SK-N-SH (cell line): ENCODE measurements at regions not wholly inside any gene's neighbourhood (a gene's known extent, or its start where the extent isn't known, plus 50 kb on each side); places are given as distances from the start of the nearest gene placed in this dataset.

Experiments
- CTCF ChIA-PET: fragments of 300-600, 350-600 bp; formaldehyde crosslinking; extraction: SDS; loops from one replicate; lab custom pipeline; 2021; lab: Yijun Ruan, JAX
- POLR2A ChIA-PET: fragments of 350-600 bp; sonication (Branson Sonifier 250); formaldehyde crosslinking; extraction: SDS; loops from one replicate; lab custom pipeline; 2020; ENCODE audit warnings: antibody characterized with exemption, inconsistent platforms; lab: Yijun Ruan, JAX
- DNase-seq: peaks from one replicate; pipeline ENCODE4 v3.0.0; 2012
- H2AFZ ChIP-seq: fragments of 200-600 bp; sonication (generic); 2 replicates; pipeline ENCODE4 v1.8.1; 2016; ENCODE audit warnings: antibody characterized with exemption, mild to moderate bottlenecking, low read depth
- H3F3A ChIP-seq: fragments of 200-600 bp; sonication (generic); replicated peaks from 2 replicates; pipeline ENCODE3; 2016; ENCODE audit warnings: antibody characterized with exemption, mild to moderate bottlenecking; ENCODE audit not compliant: insufficient read depth
- H3K27ac ChIP-seq, 2 experiments: fragments of 200-500 bp in 1 of 2; fragments of 200-600 bp in 1 of 2; sonication (Bioruptor generic) in 1 of 2; sonication (generic), shearing (Covaris generic) in 1 of 2; 2 replicates each; pipeline versions ENCODE4 v1.5.1 to v1.6.1; 2014 to 2016; ENCODE audit warnings: low read depth in 2 of 2, inconsistent platforms in 1 of 2, low read length in 1 of 2, mild to moderate bottlenecking in 1 of 2, mixed read lengths in 1 of 2
- H3K27me3 ChIP-seq: fragments of 200-600 bp; sonication (generic), shearing (Covaris generic); 2 replicates; pipeline ENCODE4 v1.6.1; 2016; ENCODE audit warnings: mixed run types; ENCODE audit not compliant: insufficient read depth
- H3K36me3 ChIP-seq, 2 experiments: fragments of 200-500 bp in 1 of 2; fragments of 200-600 bp in 1 of 2; sonication (Bioruptor generic) in 1 of 2; sonication (generic) in 1 of 2; replicated peaks in 1 of 2; 2 replicates each; pipeline versions ENCODE3 to v1.5.1; 2014 to 2016; ENCODE audit warnings: low read length in 1 of 2, mild to moderate bottlenecking in 1 of 2; ENCODE audit not compliant: insufficient read depth in 2 of 2, control insufficient read depth in 1 of 2
- H3K4me1 ChIP-seq, 2 experiments: fragments of 200-500 bp in 1 of 2; fragments of 200-600 bp in 1 of 2; sonication (Bioruptor generic) in 1 of 2; sonication (generic), shearing (Covaris generic) in 1 of 2; 2 replicates each; pipeline versions ENCODE4 v1.5.1 to v1.6.1; 2014 to 2016; ENCODE audit warnings: low read depth in 1 of 2, low read length in 1 of 2, mixed run types in 1 of 2; ENCODE audit not compliant: insufficient read depth in 2 of 2, control insufficient read depth in 1 of 2
- H3K4me2 ChIP-seq: fragments of 200-600 bp; sonication (generic), shearing (Covaris generic); 2 replicates; pipeline ENCODE4 v1.6.1; 2017; ENCODE audit warnings: mixed run types
- H3K4me3 ChIP-seq, 2 experiments: fragments of 200-500 bp in 1 of 2; fragments of 200-600 bp in 1 of 2; sonication (Bioruptor generic) in 1 of 2; sonication (generic), shearing (Covaris generic) in 1 of 2; 2 replicates each; pipeline versions ENCODE4 v1.5.1 to v1.8.1; 2014 to 2016; ENCODE audit warnings: low read depth in 2 of 2, inconsistent platforms in 1 of 2, low read length in 1 of 2, mild to moderate bottlenecking in 1 of 2, mixed read lengths in 1 of 2, moderate library complexity in 1 of 2
- H3K79me2 ChIP-seq: fragments of 200-600 bp; sonication (generic); 2 replicates; pipeline ENCODE4 v1.8.1; 2017; ENCODE audit warnings: mild to moderate bottlenecking; ENCODE audit not compliant: insufficient read depth
- H3K9ac ChIP-seq: fragments of 200-600 bp; sonication (generic); 2 replicates; pipeline ENCODE4 v1.6.1; 2017; ENCODE audit warnings: mixed run types
- H3K9me2 ChIP-seq: fragments of 200-600 bp; sonication (generic); 2 replicates; pipeline ENCODE4 v1.6.1; 2017; ENCODE audit warnings: mixed run types
- H3K9me3 ChIP-seq: fragments of 200-600 bp; sonication (generic); 2 replicates; pipeline ENCODE4 v1.6.1; 2017; ENCODE audit warnings: mixed run types, mild to moderate bottlenecking, moderate library complexity
- H4K20me1 ChIP-seq: fragments of 200-600 bp; sonication (generic); 2 replicates; pipeline ENCODE4 v1.6.1; 2017; ENCODE audit warnings: mild to moderate bottlenecking, mixed run types; ENCODE audit not compliant: insufficient read depth
- EZH2phosphoT487 ChIP-seq: fragments of 200-600 bp; sonication (generic); IDR thresholded peaks from 2 replicates; pipeline ENCODE4 v1.6.1; 2017; ENCODE audit warnings: low read depth, mixed run types, mild to moderate bottlenecking, antibody characterized with exemption, moderate library complexity, borderline replicate concordance
- FOXM1 ChIP-seq: IDR thresholded peaks from 2 replicates; pipeline ENCODE4 v1.4.0; 2012; ENCODE audit warnings: low read depth, mild to moderate bottlenecking
- GATA2 ChIP-seq: sonication (generic); formaldehyde crosslinking; IDR thresholded peaks from 2 replicates; pipeline ENCODE4 v1.5.0; 2020; ENCODE audit warnings: mild to moderate bottlenecking, missing genetic modification reagents
- NFIC ChIP-seq: IDR thresholded peaks from 2 replicates; pipeline ENCODE4 v1.4.0; 2012; ENCODE audit warnings: borderline replicate concordance
- POLR2AphosphoS5 ChIP-seq: IDR thresholded peaks from 2 replicates; pipeline ENCODE4 v1.6.1; 2012; ENCODE audit warnings: low read depth, low read length
- RAD21 ChIP-seq: IDR thresholded peaks from 2 replicates; pipeline ENCODE4 v1.6.1; 2012; ENCODE audit warnings: mild to moderate bottlenecking, low read length
- RFX5 ChIP-seq: IDR thresholded peaks from 2 replicates; pipeline ENCODE4 v1.6.1; 2012; ENCODE audit warnings: mild to moderate bottlenecking, improper control_type of control experiment, low read length
- SIN3A ChIP-seq: IDR thresholded peaks from 2 replicates; pipeline ENCODE4 v1.6.1; 2012; ENCODE audit warnings: low read depth, mild to moderate bottlenecking, low read length, moderate library complexity, borderline replicate concordance
- TAF1 ChIP-seq: IDR thresholded peaks from 2 replicates; pipeline ENCODE4 v1.6.1; 2012; ENCODE audit warnings: low read depth, mild to moderate bottlenecking, low read length, moderate library complexity, borderline replicate concordance
- TCF12 ChIP-seq: IDR thresholded peaks from 2 replicates; pipeline ENCODE4 v1.4.0; 2012
- TEAD4 ChIP-seq: IDR thresholded peaks from 2 replicates; pipeline ENCODE4 v1.4.0; 2012; ENCODE audit warnings: mild to moderate bottlenecking, borderline replicate concordance; ENCODE audit not compliant: insufficient read depth
- YY1 ChIP-seq: IDR thresholded peaks from 2 replicates; pipeline ENCODE4 v1.4.0; 2012; ENCODE audit warnings: low read depth, mild to moderate bottlenecking
- WGBS: methylation state at CpG from one replicate; pipeline ENCODE4 v1.1.6; 2017; ENCODE audit warnings: low lambda C conversion rate; 5-methylcytosine and 5-hydroxymethylcytosine counted together
- TF ChIP-seq, protein P1 (sequence below): fragments of 200-600 bp; sonication (generic); IDR thresholded peaks from 2 replicates; pipeline ENCODE4 v1.6.1; 2017; ENCODE audit warnings: antibody characterized with exemption, mild to moderate bottlenecking, moderate library complexity
- TF ChIP-seq, protein P2 (sequence below): IDR thresholded peaks from 2 replicates; pipeline ENCODE4 v1.6.1; 2012; ENCODE audit warnings: mild to moderate bottlenecking, low read depth, low read length, moderate library complexity

DNA sequence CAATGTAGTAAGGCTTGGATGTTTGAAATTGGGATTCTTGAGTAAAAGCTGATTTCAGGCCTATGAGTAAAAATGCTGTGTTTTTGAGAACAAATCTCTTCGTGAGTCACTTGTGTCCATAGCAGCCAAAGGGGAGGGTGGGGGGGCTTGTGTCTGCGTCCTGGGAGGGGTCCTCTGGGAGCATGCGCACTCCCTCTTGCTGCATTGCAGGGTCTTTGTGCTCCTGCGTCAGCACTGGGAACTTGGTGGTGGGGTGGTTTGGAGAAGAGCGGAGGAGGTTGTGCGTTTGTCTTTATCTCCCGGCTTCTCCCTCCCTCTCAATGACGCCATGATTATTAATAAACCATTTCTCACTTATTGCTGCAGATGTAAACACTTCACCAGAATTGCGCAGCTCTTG lies 75.9 kb upstream of the NDN start (continued):
- TF ChIP-seq, protein P1, sequence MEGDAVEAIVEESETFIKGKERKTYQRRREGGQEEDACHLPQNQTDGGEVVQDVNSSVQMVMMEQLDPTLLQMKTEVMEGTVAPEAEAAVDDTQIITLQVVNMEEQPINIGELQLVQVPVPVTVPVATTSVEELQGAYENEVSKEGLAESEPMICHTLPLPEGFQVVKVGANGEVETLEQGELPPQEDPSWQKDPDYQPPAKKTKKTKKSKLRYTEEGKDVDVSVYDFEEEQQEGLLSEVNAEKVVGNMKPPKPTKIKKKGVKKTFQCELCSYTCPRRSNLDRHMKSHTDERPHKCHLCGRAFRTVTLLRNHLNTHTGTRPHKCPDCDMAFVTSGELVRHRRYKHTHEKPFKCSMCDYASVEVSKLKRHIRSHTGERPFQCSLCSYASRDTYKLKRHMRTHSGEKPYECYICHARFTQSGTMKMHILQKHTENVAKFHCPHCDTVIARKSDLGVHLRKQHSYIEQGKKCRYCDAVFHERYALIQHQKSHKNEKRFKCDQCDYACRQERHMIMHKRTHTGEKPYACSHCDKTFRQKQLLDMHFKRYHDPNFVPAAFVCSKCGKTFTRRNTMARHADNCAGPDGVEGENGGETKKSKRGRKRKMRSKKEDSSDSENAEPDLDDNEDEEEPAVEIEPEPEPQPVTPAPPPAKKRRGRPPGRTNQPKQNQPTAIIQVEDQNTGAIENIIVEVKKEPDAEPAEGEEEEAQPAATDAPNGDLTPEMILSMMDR = no peak
- TF ChIP-seq TEAD4 = no peak
- no peak for TF ChIP-seq POLR2AphosphoS5
- no peak for TF ChIP-seq YY1
- TF ChIP-seq, protein P2, sequence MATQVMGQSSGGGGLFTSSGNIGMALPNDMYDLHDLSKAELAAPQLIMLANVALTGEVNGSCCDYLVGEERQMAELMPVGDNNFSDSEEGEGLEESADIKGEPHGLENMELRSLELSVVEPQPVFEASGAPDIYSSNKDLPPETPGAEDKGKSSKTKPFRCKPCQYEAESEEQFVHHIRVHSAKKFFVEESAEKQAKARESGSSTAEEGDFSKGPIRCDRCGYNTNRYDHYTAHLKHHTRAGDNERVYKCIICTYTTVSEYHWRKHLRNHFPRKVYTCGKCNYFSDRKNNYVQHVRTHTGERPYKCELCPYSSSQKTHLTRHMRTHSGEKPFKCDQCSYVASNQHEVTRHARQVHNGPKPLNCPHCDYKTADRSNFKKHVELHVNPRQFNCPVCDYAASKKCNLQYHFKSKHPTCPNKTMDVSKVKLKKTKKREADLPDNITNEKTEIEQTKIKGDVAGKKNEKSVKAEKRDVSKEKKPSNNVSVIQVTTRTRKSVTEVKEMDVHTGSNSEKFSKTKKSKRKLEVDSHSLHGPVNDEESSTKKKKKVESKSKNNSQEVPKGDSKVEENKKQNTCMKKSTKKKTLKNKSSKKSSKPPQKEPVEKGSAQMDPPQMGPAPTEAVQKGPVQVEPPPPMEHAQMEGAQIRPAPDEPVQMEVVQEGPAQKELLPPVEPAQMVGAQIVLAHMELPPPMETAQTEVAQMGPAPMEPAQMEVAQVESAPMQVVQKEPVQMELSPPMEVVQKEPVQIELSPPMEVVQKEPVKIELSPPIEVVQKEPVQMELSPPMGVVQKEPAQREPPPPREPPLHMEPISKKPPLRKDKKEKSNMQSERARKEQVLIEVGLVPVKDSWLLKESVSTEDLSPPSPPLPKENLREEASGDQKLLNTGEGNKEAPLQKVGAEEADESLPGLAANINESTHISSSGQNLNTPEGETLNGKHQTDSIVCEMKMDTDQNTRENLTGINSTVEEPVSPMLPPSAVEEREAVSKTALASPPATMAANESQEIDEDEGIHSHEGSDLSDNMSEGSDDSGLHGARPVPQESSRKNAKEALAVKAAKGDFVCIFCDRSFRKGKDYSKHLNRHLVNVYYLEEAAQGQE = no peak

DNA sequence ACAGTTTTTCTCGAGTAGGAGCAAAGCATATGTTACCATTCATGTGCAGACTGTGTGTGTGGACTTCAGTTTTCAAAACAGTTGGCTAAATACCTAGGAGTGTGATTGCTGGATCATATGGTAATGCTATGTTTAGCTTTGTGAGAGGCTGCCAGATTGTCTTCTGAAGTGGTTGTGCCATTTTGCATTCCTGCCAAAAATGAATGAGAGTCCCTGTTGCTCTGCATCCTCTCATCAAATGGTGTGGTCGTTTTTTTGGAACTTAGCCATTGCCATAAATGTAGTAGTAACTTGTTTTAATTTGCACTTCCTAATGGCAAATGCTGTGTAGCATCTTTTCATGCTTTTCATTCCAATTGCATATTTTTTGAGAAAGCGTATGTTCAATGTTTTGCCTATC lies 77.2 kb upstream of the NDN start:
- ChIA-PET CTCF (no interaction called here), POLR2A (no interaction called here)
- Histone ChIP-seq H3K36me3 (no peaks in the 10 kb centered on the region), H3K4me1 (no peaks in the 10 kb centered on the region), H3K27ac (no peak overlapping the region), H2AFZ (no peak overlapping the region), H3K9me2 (no peaks in the 10 kb centered on the region), H3F3A (no peaks in the 10 kb centered on the region), H3K9ac (no peak overlapping the region), H3K27me3 (no peaks in the 10 kb centered on the region), H3K4me3 (no peak overlapping the region), H3K4me2 (no peak overlapping the region), H4K20me1 (no peaks in the 10 kb centered on the region), H3K79me2 (no peaks in the 10 kb centered on the region), H3K9me3 (no peaks in the 10 kb centered on the region)
- DNase-seq = no peak
- no peak for TF ChIP-seq TCF12
- TF ChIP-seq NFIC = no peak
- no peak for TF ChIP-seq EZH2phosphoT487
- TF ChIP-seq RAD21 = no peak
- no peak for TF ChIP-seq GATA2
- no peak for TF ChIP-seq FOXM1
- no peak for TF ChIP-seq TAF1
- no peak for TF ChIP-seq TEAD4
- TF ChIP-seq RFX5 = no peak
- no peak for TF ChIP-seq SIN3A
- under 1% methylated on average over 3 of the region's 3 CpGs for WGBS
